ENCODE measurements at regions not wholly inside any gene's neighbourhood (a gene's known extent, or its start where the extent isn't known, plus 50 kb on each side); places are given as distances from the start of the nearest gene placed in this dataset.

DNA sequence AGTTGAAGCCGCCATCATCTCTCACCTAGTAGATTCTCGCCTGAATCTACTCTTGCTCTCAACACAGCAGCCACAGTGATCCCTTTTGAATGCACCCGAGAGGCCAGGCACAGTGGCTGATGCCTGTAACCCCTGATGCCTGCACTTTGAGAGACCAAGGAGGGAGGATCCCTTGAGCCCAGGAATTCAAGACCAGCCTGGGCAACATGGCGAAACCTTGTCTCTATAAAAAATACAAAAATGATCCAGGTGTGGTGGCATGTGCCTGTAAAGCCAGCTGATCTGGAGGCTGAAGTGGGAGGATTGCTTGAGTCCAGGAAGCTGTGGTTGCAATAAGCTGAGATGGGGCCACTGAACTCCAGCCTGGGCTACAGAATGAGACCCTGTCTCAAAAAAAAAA lies 60.3 kb upstream of the EML4 start:
- no peaks in the 10 kb centered on the region for H3K36me3 ChIP-seq (ENCODE audit: control insufficient read depth in 2 of 2, insufficient read depth in 2 of 2, low read length in 2 of 2)
- H3K4me3 ChIP-seq (ENCODE audit: low read length in 2 of 2), result no peak overlapping the region
- no peaks in the 10 kb centered on the region for H3K27me3 ChIP-seq (ENCODE audit: control insufficient read depth in 2 of 2, insufficient read depth in 2 of 2, low read length in 2 of 2)
- no peak overlapping the region for H3K9ac ChIP-seq (ENCODE audit: low read depth in 1 of 2, low read length in 2 of 2)
- H3K9me3 ChIP-seq (ENCODE audit: control insufficient read depth in 2 of 2, low read length in 2 of 2), result no peaks in the 10 kb centered on the region
- no peak overlapping the region for H3K27ac ChIP-seq (ENCODE audit: low read depth in 2 of 2, low read length in 2 of 2)
- peaks cover 13% of the 10 kb centered on the region in 2 donors for H3K4me1 ChIP-seq (ENCODE audit: control insufficient read depth in 2 of 2, insufficient read depth in 2 of 2, low read length in 2 of 2)

DNA sequence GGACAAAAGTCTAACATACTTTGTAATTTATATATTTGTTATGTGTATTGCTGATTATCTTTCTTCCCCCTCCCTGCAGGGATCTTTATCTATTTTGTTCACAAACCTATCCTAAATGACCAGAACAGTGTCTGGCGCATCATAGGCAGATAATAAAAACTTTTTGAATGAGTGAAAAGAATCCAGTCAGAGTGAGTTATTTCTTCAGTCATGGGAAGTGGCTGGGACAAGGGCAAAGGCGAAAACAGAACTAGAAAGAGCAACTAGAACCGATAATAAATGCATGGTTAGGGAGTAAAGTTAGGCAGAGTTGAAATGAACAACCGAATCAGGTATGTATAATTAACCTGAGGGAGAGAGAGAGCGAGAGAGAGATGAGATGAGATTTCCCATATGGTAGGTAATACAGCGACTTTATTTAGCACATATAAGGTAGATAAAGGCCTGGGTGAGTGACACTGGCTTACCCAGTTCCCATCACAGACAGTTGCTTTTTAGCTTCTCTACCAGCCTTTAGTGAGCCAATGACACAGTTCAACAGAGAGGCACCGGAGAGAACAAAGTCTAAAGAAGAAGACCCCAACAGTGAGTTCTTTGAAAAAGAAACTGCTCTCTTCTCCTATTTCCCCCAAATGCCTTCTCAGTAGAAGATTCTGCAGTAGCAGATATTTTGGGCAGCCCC lies 59.1 kb upstream of the EML4 start:
- Histone ChIP-seq H3K9ac (ENCODE audit: low read depth in 1 of 2, low read length in 2 of 2) (no peak overlapping the region), H3K9me3 (ENCODE audit: control insufficient read depth in 2 of 2, low read length in 2 of 2) (no peaks in the 10 kb centered on the region), H3K27ac (ENCODE audit: low read depth in 2 of 2, low read length in 2 of 2) (no peak overlapping the region), H3K4me3 (ENCODE audit: low read length in 2 of 2) (no peak overlapping the region), H3K4me1 (ENCODE audit: control insufficient read depth in 2 of 2, insufficient read depth in 2 of 2, low read length in 2 of 2) (peaks cover 5 to 7% of the 10 kb centered on the region in 2 donors), H3K27me3 (ENCODE audit: control insufficient read depth in 2 of 2, insufficient read depth in 2 of 2, low read length in 2 of 2) (no peaks in the 10 kb centered on the region), H3K36me3 (ENCODE audit: control insufficient read depth in 2 of 2, insufficient read depth in 2 of 2, low read length in 2 of 2) (no peaks in the 10 kb centered on the region)

DNA sequence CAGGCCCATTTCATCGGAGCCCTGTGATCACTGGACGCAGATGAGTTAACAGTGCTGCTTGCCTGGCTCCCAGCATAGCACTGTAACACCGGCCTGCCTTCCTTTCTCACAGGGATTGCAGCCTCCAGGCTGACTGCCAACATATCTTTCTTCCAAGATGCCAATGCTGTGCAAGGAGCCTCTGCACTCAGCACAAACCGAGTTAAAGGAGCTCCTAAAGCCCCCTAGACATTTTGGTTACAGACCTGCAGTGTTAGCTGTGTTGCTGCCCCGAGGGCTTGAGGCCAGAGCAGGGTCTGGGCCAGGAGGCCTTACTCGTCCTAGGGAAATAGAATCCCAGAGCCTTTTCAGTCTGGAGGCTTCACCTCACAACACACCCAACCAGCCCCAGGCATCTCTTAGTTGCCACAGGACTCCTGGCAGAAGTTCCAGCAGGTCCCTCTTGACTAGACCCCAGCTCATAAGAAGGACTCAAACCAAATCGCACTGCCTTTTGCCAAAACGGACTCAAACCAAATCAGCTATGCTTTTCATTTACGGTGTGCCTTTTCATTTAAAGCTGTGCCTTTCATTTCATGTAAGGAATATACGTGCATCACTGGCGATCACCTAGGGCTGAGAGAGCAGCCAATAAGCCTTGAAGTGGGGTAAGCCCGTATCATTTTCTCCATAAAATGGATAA lies 58.4 kb upstream of the EML4 start:
- no peaks in the 10 kb centered on the region for H3K9me3 ChIP-seq (ENCODE audit: control insufficient read depth in 2 of 2, low read length in 2 of 2)
- H3K9ac ChIP-seq (ENCODE audit: low read depth in 1 of 2, low read length in 2 of 2), result no peak overlapping the region
- no peak overlapping the region for H3K27ac ChIP-seq (ENCODE audit: low read depth in 2 of 2, low read length in 2 of 2)
- H3K4me3 ChIP-seq (ENCODE audit: low read length in 2 of 2), result no peak overlapping the region
- no peaks in the 10 kb centered on the region for H3K27me3 ChIP-seq (ENCODE audit: control insufficient read depth in 2 of 2, insufficient read depth in 2 of 2, low read length in 2 of 2)
- no peaks in the 10 kb centered on the region for H3K36me3 ChIP-seq (ENCODE audit: control insufficient read depth in 2 of 2, insufficient read depth in 2 of 2, low read length in 2 of 2)
- H3K4me1 ChIP-seq (ENCODE audit: control insufficient read depth in 2 of 2, insufficient read depth in 2 of 2, low read length in 2 of 2), result peaks cover under 1 to 5% of the 10 kb centered on the region in 2 donors

DNA sequence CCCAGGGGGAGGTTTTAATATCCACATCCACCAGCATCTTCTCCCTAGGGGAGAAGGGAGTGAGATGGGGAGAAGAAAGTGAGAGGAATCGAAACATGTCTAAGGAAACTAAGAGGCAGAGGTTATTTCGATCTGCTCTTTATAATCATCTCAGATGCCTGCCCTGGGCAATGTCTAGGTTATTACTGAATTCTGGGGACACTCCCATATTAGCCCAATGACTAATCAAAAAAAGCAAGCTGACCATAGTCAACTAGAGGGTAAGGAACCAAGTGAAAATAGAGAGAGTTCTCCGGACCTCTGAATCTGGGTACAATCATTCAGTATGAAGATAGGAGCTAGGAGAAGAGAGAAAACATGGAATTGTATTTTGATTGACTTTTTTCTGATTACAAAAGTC lies 56.7 kb upstream of the EML4 start:
- Histone ChIP-seq H3K4me3 (ENCODE audit: low read length in 2 of 2) (no peak overlapping the region), H3K4me1 (ENCODE audit: control insufficient read depth in 2 of 2, insufficient read depth in 2 of 2, low read length in 2 of 2) (peaks cover 0 to 2% of the 10 kb centered on the region in 2 donors), H3K27me3 (ENCODE audit: control insufficient read depth in 2 of 2, insufficient read depth in 2 of 2, low read length in 2 of 2) (no peaks in the 10 kb centered on the region), H3K9ac (ENCODE audit: low read depth in 1 of 2, low read length in 2 of 2) (no peak overlapping the region), H3K27ac (ENCODE audit: low read depth in 2 of 2, low read length in 2 of 2) (no peak overlapping the region), H3K9me3 (ENCODE audit: control insufficient read depth in 2 of 2, low read length in 2 of 2) (no peaks in the 10 kb centered on the region), H3K36me3 (ENCODE audit: control insufficient read depth in 2 of 2, insufficient read depth in 2 of 2, low read length in 2 of 2) (no peaks in the 10 kb centered on the region)

- Histone ChIP-seq H3K4me3 (ENCODE audit: low read length in 2 of 2) (no peak overlapping the region), H3K9me3 (ENCODE audit: control insufficient read depth in 2 of 2, low read length in 2 of 2) (no peaks in the 10 kb centered on the region), H3K27ac (ENCODE audit: low read depth in 2 of 2, low read length in 2 of 2) (no peak overlapping the region), H3K9ac (ENCODE audit: low read depth in 1 of 2, low read length in 2 of 2) (no peak overlapping the region), H3K4me1 (ENCODE audit: control insufficient read depth in 2 of 2, insufficient read depth in 2 of 2, low read length in 2 of 2) (peaks cover 0 to 10% of the 10 kb centered on the region in 2 donors), H3K27me3 (ENCODE audit: control insufficient read depth in 2 of 2, insufficient read depth in 2 of 2, low read length in 2 of 2) (no peaks in the 10 kb centered on the region), H3K36me3 (ENCODE audit: control insufficient read depth in 2 of 2, insufficient read depth in 2 of 2, low read length in 2 of 2) (no peaks in the 10 kb centered on the region)
Measured at GRCh38 chr2:42113452-42113851, 55.7 kb upstream of the EML4 start.

- no peaks in the 10 kb centered on the region for H3K36me3 ChIP-seq (ENCODE audit: control insufficient read depth in 2 of 2, insufficient read depth in 2 of 2, low read length in 2 of 2)
- H3K27me3 ChIP-seq (ENCODE audit: control insufficient read depth in 2 of 2, insufficient read depth in 2 of 2, low read length in 2 of 2), result no peaks in the 10 kb centered on the region
- peaks cover 0 to 11% of the 10 kb centered on the region in 2 donors for H3K4me1 ChIP-seq (ENCODE audit: control insufficient read depth in 2 of 2, insufficient read depth in 2 of 2, low read length in 2 of 2)
- H3K27ac ChIP-seq (ENCODE audit: low read depth in 2 of 2, low read length in 2 of 2), result no peak overlapping the region
- H3K9me3 ChIP-seq (ENCODE audit: control insufficient read depth in 2 of 2, low read length in 2 of 2), result no peaks in the 10 kb centered on the region
- no peak overlapping the region for H3K9ac ChIP-seq (ENCODE audit: low read depth in 1 of 2, low read length in 2 of 2)
- no peak overlapping the region for H3K4me3 ChIP-seq (ENCODE audit: low read length in 2 of 2)
Measured at GRCh38 chr2:42114091-42114490, 55.1 kb upstream of the EML4 start.

- no peaks in the 10 kb centered on the region for H3K36me3 ChIP-seq (ENCODE audit: control insufficient read depth in 2 of 2, insufficient read depth in 2 of 2, low read length in 2 of 2)
- no peaks in the 10 kb centered on the region for H3K27me3 ChIP-seq (ENCODE audit: control insufficient read depth in 2 of 2, insufficient read depth in 2 of 2, low read length in 2 of 2)
- H3K4me3 ChIP-seq (ENCODE audit: low read length in 2 of 2), result no peak overlapping the region
- H3K9me3 ChIP-seq (ENCODE audit: control insufficient read depth in 2 of 2, low read length in 2 of 2), result no peaks in the 10 kb centered on the region
- H3K4me1 ChIP-seq (ENCODE audit: control insufficient read depth in 2 of 2, insufficient read depth in 2 of 2, low read length in 2 of 2), result peaks cover 0 to 11% of the 10 kb centered on the region in 2 donors
- no peak overlapping the region for H3K27ac ChIP-seq (ENCODE audit: low read depth in 2 of 2, low read length in 2 of 2)
- H3K9ac ChIP-seq (ENCODE audit: low read depth in 1 of 2, low read length in 2 of 2), result no peak overlapping the region
Measured at GRCh38 chr2:42115588-42115987, 53.6 kb upstream of the EML4 start.

- peaks cover 0 to 11% of the 10 kb centered on the region in 2 donors for H3K4me1 ChIP-seq (ENCODE audit: control insufficient read depth in 2 of 2, insufficient read depth in 2 of 2, low read length in 2 of 2)
- H3K27ac ChIP-seq (ENCODE audit: low read depth in 2 of 2, low read length in 2 of 2), result no peak overlapping the region
Measured at GRCh38 chr2:42116195-42117181, 52.7 kb upstream of the EML4 start.

GRCh38 chr2:42117182-42117579 lies 52.0 kb upstream of the EML4 start:
- H3K4me3 ChIP-seq (ENCODE audit: low read length in 2 of 2), result no peak overlapping the region
- H3K9me3 ChIP-seq (ENCODE audit: control insufficient read depth in 2 of 2, low read length in 2 of 2), result no peaks in the 10 kb centered on the region
- no peak overlapping the region for H3K9ac ChIP-seq (ENCODE audit: low read depth in 1 of 2, low read length in 2 of 2)
- no peaks in the 10 kb centered on the region for H3K27me3 ChIP-seq (ENCODE audit: control insufficient read depth in 2 of 2, insufficient read depth in 2 of 2, low read length in 2 of 2)
- peaks cover 0 to 11% of the 10 kb centered on the region in 2 donors for H3K4me1 ChIP-seq (ENCODE audit: control insufficient read depth in 2 of 2, insufficient read depth in 2 of 2, low read length in 2 of 2)
- no peak overlapping the region for H3K27ac ChIP-seq (ENCODE audit: low read depth in 2 of 2, low read length in 2 of 2)
- no peaks in the 10 kb centered on the region for H3K36me3 ChIP-seq (ENCODE audit: control insufficient read depth in 2 of 2, insufficient read depth in 2 of 2, low read length in 2 of 2)

More at GRCh38 chr2:42116195-42117181, 52.7 kb upstream of the EML4 start:
- no peak overlapping the region for H3K9ac ChIP-seq (ENCODE audit: low read depth in 1 of 2, low read length in 2 of 2)
- H3K36me3 ChIP-seq (ENCODE audit: control insufficient read depth in 2 of 2, insufficient read depth in 2 of 2, low read length in 2 of 2), result no peaks in the 10 kb centered on the region
- no peak overlapping the region for H3K4me3 ChIP-seq (ENCODE audit: low read length in 2 of 2)
- no peaks in the 10 kb centered on the region for H3K27me3 ChIP-seq (ENCODE audit: control insufficient read depth in 2 of 2, insufficient read depth in 2 of 2, low read length in 2 of 2)
- H3K9me3 ChIP-seq (ENCODE audit: control insufficient read depth in 2 of 2, low read length in 2 of 2), result no peaks in the 10 kb centered on the region
